Nephron progenitor cell (in vitro differentiated cells): ENCODE measurements at regions not wholly inside any gene's neighbourhood (a gene's known extent, or its start where the extent isn't known, plus 50 kb on each side); places are given as distances from the start of the nearest gene placed in this dataset.
A peak's percentile ranks its signal among the peaks of the same experiment; 100 is the strongest.

Experiments
- DNase-seq: peaks from one replicate; pipeline ENCODE4 v3.0.0; 2021
- H3K27ac Mint-ChIP-seq: 2 replicates; pipeline ENCODE4 v1.8.0; 2021; ENCODE audit warnings: mild to moderate bottlenecking, moderate library complexity, mixed read lengths
- H3K27me3 Mint-ChIP-seq: 2 replicates; pipeline ENCODE4 v1.8.0; 2021; ENCODE audit warnings: mild to moderate bottlenecking, low read depth, mixed read lengths; ENCODE audit not compliant: poor library complexity
- H3K36me3 Mint-ChIP-seq: 2 replicates; pipeline ENCODE4 v1.8.0; 2021; ENCODE audit warnings: low read depth, mixed read lengths
- H3K4me1 Mint-ChIP-seq: 2 replicates; pipeline ENCODE4 v1.8.0; 2021; ENCODE audit warnings: mixed read lengths
- H3K4me3 Mint-ChIP-seq: 2 replicates; pipeline ENCODE4 v1.8.0; 2021; ENCODE audit warnings: mild to moderate bottlenecking, moderate library complexity, mixed read lengths
- H3K9me3 Mint-ChIP-seq: 2 replicates; pipeline ENCODE4 v1.8.0; 2021; ENCODE audit warnings: mild to moderate bottlenecking, moderate library complexity, mixed read lengths
- TF ChIP-seq, protein P1 (sequence below): fragments of 200-600 bp; sonication (generic); IDR thresholded peaks from 2 replicates; pipeline ENCODE4 v1.5.0; 2021; ENCODE audit warnings: antibody characterized with exemption

DNA sequence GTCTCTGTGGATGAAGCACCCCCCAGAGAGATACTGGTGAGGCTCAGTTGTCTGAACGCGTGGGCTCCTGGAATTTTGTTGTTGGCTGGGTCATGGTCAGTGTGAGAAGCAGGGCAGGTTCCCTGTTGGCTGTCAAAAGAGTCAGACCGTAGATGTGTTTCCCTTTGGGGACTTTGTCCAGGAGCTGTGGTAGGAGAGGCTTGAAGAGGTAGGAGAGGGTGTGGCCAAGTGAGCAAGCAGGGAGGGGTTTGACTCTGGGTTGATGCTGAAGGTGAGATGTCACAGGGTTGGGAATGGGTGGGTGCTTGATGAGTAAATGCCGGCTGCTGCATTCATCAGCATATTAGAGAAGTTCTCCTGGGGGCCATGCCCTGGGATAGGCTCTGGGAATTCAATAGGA lies 803.2 kb downstream of the TBC1D22A start:
- Mint-ChIP-seq H3K27me3 (peaks cover 7% of the 10 kb centered on the region), H3K4me1 (no peaks in the 10 kb centered on the region), H3K36me3 (no peaks in the 10 kb centered on the region), H3K4me3 (no peak overlapping the region), H3K27ac (no peak overlapping the region), H3K9me3 (peaks cover 99% of the 10 kb centered on the region)
- TF ChIP-seq, protein P1, sequence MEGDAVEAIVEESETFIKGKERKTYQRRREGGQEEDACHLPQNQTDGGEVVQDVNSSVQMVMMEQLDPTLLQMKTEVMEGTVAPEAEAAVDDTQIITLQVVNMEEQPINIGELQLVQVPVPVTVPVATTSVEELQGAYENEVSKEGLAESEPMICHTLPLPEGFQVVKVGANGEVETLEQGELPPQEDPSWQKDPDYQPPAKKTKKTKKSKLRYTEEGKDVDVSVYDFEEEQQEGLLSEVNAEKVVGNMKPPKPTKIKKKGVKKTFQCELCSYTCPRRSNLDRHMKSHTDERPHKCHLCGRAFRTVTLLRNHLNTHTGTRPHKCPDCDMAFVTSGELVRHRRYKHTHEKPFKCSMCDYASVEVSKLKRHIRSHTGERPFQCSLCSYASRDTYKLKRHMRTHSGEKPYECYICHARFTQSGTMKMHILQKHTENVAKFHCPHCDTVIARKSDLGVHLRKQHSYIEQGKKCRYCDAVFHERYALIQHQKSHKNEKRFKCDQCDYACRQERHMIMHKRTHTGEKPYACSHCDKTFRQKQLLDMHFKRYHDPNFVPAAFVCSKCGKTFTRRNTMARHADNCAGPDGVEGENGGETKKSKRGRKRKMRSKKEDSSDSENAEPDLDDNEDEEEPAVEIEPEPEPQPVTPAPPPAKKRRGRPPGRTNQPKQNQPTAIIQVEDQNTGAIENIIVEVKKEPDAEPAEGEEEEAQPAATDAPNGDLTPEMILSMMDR = no peak
- no peak for DNase-seq

DNA sequence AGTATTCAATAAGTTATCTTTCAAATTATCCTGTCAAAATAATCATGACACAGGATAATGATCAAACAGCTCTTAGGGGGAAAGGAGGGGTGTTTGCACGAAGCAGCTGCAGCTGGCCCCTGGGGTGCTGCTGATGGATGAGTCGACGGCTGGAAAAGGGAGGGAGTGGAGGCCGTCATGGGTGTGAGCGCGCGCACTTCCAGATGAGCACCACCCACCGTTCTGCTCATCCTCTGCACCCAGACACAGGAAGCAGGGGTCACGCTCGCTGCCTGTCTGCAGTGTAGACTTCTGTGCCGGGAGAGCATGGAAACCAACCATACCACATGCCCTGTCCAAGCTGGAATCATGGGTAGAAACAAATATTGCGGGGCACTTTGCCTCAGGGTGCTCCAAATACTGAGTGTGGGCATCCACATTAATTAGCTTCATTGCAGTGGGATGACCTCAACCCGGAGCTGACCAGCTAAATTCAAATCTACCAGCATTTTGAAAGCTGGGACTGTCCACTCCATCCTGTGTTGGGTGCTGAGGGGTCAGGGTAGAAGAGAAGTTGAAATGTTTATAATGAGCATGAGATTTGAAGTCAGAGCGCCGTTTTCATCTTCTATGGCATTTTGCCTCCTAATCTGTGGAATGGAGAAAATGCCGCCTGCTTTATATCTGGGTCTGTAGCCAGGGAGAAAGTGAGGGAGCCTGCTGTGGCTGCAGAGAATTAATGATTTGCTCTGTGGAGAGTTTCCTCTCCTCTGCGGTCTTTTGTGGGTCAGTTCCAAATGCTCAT lies 802.4 kb downstream of the TBC1D22A start:
- no peak for DNase-seq
- Mint-ChIP-seq H3K4me1 (no peaks in the 10 kb centered on the region), H3K4me3 (no peak overlapping the region), H3K27me3 (peaks cover 7% of the 10 kb centered on the region), H3K27ac (no peak overlapping the region), H3K36me3 (no peaks in the 10 kb centered on the region), H3K9me3 (peaks cover 98% of the 10 kb centered on the region)
- TF ChIP-seq, protein P1 = no peak

DNA sequence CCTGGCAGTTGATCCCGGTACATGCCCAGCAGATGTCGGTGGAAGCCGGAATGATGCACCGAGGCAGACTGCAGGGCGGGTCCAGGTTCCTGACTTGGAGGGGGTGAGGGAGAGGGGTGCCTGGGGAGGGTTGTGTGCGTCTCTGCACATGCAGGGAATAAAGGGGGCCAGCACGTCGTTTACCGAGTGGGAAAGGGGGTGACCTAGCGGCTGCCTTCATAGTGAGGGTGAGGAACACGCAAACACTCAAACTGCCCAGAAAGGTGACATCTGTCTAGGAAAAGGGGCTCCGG lies 801.7 kb downstream of the TBC1D22A start:
- H3K9me3 Mint-ChIP-seq = peaks cover 98% of the 10 kb centered on the region

DNA sequence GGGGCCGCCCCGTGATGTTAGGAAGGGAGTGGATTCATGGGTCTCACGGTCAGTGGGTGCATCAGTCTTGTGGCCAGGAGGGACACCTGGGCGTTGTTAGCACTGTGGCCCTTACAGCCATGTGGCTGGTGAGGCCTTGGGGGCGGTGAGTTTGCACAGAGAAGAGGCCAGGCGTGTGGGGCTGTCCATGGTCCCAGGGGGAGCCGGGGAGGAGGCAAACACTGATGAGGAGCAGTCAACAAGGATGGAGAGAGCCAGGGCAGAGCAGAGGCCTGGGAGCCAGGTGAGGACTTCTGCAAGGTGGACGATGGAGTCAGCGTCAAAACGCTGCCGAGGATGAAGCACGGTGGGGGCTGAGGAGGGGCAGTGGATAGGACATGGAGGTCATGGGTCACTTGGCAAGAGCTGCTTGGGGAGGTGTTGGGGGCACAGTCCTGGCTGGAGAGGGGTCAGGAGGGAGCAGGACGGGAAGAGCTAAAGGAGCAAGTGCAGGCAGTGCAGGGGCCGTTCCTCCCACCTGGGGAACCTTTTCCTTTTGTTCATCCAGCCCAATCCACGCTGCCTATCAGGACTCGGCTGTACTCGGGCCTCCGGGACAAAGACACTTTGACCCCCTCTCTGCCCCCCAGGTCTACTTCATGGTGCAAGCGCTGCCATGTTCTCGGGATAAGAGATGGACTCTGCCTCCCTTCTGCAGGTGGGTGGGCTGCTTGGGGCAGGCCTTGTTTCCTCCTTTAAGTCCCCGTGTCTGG lies 801.1 kb downstream of the TBC1D22A start:
- H3K36me3 Mint-ChIP-seq = no peaks in the 10 kb centered on the region
- peak overlapping the region; percentile 54 for H3K27ac Mint-ChIP-seq
- TF ChIP-seq, protein P1 = no peak
- H3K27me3 Mint-ChIP-seq = peaks cover 7% of the 10 kb centered on the region
- H3K4me3 Mint-ChIP-seq = no peak overlapping the region
- H3K4me1 Mint-ChIP-seq = no peaks in the 10 kb centered on the region
- no peak for DNase-seq
- peaks cover 97% of the 10 kb centered on the region for H3K9me3 Mint-ChIP-seq

More for the DNA sequence above, 801.7 kb downstream of the TBC1D22A start:
- Mint-ChIP-seq H3K4me3 (no peak overlapping the region), H3K4me1 (no peaks in the 10 kb centered on the region), H3K27me3 (peaks cover 7% of the 10 kb centered on the region), H3K36me3 (no peaks in the 10 kb centered on the region), H3K27ac (no peak overlapping the region)
- TF ChIP-seq, protein P1 = no peak
- DNase-seq = no peak

DNA sequence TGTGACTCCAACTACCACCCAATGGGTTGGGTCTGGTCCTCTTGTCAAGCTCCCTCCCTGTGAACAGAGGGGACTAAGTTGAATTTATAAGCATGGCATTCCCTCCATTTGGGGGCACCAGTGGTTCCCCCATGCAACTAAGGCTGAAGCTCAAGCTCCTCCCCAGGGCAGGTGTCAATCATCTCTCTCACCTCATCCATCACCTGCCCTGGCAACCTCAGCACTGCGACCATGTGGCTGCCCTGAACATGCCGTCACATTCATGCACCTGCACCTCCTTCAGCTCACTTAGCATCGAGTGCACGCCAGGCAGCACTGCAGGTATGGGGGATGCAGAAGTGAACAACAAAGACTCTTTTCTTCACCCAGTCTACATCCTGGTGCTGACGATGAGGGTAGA lies 799.3 kb downstream of the TBC1D22A start:
- Mint-ChIP-seq H3K9me3 (peaks cover 97% of the 10 kb centered on the region), H3K4me3 (no peak overlapping the region), H3K36me3 (no peaks in the 10 kb centered on the region), H3K4me1 (no peaks in the 10 kb centered on the region), H3K27me3 (peaks cover 7% of the 10 kb centered on the region), H3K27ac (no peak overlapping the region)
- DNase-seq = no peak
- TF ChIP-seq, protein P1 = no peak
